GM19463 (cell line): ENCODE measurements at regions not wholly inside any gene's neighbourhood (a gene's known extent, or its start where the extent isn't known, plus 50 kb on each side); places are given as distances from the start of the nearest gene placed in this dataset.

Experiments
- ATAC-seq: cut with Tn5 transposase; IDR thresholded peaks from one replicate; pipeline ENCODE4 v1.9.1; 2021; ENCODE audit warnings: mild to moderate bottlenecking, moderate library complexity; ENCODE audit not compliant: unreplicated experiment

DNA sequence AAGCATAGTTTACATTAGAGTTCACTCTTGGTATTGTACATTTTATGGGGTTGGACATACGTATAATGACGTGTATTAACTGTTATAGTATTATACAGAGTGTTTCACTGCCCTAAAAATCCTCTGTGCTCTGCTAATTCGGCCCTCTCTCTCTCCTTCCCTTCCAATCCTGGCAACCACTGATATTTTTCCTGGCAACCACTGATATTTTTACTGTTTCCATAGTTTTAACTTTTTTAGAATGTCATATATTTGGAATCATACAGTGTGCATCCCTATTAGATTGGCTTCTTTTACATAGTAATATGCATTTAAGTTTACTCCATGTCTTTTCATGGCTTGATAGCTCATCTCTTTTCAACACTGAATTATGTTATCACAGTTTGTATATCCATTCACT, 526.7 kb downstream of the RIT2 start:
- ATAC-seq: no peak

DNA sequence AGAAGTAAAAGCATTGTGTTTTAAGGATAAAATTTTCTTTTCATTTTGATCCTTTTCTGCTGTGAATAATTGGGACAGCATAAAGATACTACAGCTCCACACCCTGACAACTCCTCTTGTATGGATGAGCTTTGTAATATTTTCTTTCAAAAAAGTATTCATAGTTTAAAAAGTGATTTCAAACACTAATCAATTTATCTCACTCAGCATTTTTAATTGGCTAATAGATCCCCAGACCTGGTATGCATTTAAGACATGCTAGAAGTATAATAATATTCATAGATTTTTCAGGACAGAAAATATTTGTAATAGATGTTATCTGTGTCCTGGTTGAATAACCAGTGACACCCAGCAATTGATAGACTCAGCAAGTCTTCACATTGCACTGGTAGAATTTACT, 510.7 kb downstream of the RIT2 start:
- ATAC-seq: no peak

DNA sequence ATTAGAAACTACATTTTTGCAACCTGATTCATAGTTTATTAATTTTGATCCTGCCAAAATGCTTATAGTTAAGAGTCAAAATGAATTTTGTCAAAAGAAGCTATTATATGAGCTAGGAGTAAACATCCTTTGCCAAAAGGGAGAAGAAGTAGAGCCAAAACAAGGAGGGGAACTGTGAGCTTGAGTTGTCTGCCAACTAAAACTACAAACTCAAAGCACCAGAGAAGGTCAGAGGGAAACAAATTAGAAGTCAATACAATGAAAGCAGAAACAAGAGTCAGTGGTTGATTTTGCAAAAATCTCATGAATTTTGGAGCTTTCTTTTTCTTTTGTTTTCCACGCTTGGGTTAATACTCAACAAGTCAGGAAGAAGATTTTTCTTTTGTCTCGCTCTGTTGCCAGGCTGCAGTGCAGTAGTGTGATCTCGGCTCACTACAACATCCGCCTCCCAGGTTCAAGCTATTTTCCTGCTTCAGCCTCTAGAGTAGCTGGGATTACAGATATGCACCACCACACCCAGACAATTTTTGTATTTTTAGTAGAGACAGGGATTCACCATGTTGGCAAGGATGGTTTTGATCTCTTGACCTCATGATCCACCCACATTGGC, 508.5 kb downstream of the RIT2 start:
- ATAC-seq: no peak

DNA sequence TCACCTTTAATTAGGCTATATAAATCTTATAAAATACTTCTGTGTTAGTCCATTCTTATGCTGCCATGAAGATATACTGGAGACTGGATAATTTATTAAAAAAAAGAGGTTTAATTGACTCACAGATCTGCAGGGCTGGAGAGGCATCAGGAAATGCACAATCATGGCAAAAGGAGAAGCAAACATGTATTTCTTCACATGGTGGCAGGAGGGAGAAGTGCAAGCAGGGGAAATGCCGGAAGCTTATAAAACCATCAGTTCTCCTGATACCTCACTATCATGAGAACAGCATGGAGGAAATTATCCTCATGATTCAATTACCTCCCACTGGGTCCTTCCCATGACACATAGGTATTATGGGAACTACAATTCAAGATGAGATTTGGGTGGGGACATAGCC, 504.4 kb downstream of the RIT2 start:
- ATAC-seq: no peak

DNA sequence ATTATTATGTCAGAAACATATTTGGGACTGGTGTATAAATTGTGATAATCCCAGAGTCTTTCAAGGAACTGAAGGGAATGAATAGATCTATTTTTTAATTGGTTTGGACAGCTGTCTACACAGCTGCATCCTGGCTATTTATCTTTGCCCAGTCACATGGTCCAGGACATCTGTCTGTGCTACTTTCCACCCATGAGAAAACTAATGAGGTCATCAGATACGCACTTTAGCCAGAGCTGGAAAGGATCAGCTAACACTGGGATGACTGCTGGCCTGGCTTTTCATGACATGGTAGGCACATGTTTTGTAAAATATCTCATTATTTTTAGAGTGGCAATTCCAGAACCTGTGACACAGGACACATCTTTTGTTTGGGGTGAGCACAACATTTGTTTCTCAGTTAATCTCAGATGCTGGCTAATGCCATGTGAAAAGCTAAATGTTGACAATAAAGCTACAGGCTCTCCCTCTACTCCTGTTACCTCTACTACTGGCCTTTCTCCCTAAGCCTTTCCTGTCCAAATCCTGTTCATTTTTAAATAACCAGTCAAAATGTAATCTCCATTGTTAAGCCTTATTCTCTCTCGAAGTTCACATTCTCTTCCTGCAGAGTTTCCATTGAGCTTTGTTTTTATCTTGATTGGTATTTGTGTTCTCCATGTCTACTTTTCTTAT, 500.7 kb downstream of the RIT2 start:
- ATAC-seq: no peak

DNA sequence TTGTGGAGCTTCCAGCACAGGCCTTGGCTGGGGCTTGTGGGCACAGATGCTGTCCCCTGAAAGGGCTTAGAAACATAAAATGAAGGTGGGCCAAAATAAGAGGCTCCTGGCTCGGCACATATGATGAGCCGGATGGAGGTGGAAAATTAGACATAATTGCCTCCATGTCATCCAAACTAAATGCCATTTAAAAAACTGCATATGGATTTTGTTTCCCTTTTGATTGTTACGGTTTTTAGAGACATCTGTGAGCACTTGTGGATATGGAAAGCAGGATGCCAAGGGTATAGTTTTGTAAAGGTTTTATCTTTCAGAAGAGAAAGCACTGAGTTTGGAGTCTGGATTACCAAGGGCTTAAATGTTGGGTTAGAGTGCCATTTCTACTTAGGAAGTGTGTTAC, 498.3 kb downstream of the RIT2 start:
- no peak for ATAC-seq

DNA sequence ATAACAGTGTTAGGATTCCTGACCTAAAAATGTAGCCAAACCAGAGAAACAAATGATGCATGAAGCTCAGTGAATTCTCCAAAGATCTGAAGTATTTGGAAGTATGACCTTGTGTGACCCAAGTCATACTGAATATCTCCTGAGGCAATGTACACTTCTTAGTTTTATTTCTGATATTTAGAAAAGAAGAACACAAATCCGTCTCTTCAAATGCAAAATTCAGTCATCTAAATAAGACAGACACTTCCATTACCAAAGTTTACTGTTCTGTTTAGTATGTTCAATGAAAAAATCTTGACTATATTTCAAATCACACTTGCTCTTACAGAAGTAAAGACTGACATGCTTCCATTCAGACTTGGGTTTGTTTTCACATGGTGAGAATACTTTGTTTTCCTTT, 495.7 kb downstream of the RIT2 start:
- no peak for ATAC-seq

DNA sequence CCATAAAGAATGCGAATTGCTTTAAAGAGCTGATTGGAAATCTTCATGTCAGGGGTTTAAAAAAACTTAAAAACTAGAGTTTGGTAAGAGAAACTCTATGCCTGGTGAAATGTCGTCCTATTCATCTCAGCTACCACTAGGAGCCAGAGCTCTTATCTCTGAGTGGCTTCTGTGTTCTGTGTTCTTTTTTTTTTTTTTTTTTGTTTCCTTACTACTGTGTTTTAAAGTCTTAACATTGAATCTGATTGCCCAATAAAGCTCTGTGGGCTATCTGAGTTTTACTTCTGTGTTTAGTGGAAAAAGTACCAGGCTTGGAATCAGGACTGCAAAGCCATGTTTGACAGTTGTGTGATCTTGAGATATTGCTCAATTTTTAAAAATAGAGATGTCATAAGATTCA, 494.8 kb downstream of the RIT2 start:
- ATAC-seq: no peak

DNA sequence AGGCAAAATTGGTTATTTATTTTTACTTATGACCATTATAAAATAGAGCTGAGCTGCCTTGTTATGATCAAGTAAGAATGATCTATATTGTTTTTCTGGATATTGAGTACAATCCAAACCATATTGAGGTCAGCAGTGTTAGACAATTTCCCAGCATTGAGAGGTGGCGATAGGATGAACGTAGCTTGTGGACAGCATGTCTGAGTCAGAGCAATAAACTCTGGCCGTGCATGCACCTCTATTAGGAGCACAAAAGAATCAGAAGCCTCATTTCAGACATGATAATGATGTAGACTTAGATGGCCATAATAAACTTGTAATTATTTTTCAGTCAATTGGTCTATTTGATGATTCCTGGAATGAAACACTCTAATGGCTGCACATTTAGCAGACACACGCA, 491.6 kb downstream of the RIT2 start:
- ATAC-seq: no peak

DNA sequence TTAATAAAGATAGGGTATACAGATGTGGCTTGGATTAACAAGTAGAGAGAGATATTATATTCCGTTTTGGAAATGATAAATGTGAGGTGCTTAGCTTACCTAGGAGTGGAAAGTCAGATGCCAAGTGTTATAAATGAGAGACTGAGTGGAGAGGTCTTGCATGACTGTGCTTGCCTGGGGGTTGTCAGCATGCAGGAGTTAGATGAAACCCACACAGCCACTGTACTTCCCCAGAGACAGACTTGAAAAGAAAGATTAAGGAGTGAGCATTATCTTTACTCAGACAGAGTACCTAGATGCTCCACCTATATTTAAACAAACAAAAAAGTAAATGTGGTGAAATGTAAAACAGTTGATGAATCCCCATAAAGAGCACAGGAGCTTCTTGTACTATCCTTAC, 482.7 kb downstream of the RIT2 start:
- ATAC-seq: no peak

DNA sequence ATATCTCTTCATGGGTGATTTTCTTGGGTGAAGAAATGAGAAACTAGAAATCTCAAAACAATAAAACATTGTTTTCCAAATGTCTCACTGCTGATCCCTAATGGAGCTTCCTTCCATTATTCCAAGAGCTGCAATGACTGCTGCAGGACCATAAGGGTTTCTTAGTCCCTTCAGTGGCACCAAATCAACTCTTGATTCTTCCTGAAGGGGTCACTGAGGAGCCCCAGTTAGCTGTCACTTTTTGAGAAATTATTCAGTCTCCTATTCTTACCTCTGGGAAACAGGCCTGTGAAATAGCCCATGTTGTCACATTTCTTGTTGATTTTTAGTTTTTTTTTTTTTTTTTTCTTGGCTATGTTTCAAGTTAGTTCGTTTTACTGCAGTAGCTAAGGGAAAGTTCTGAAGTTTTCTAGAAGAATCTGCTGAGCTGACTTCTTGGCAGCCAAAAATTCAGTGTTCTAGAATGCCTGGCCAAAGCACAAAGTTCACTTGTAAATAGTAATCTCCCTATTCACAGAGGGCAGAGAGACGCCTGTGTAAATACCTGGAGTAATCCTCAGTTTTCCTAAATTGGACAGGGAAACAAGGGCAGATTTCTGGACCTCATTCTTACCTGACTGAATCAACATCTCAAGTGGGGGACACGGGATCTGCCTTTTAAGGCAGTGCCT, 480.0 kb downstream of the RIT2 start:
- no peak for ATAC-seq

DNA sequence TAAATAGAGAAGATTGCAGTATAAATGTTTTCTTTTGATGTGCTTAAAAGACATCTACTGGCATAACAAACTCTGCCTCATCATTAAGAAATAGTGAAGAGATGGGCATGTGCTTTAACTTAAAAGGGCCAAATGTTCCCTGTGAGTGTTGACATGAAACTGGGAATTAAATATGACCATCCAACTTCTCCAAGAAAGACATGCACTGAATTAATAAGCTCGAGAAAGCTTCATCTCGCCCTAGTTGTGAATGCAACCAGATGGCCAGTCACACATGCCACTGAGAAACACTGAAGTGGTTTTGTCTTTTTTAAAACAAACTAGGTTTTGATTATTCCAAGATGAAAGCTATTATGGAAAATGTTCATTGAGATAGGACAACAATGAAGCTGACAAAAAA, 479.2 kb downstream of the RIT2 start:
- no peak for ATAC-seq

DNA sequence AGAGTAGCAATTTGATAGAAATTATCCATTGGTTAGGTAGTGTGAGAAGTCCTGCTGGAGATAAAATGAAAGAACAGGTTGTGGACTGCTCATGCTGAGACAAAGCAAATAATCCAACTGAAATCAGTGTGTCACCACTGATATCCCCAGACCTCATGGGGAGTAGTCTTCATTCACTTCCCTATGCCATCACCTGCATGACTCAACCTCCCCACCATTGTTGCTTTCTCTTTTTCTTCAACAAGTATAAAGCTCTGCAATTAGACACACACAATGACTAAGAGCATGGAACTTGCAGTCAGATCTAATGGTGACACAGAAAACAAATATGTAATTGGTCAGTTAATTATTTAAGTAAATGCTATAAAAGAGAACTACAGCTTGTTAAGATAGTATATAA, 475.3 kb downstream of the RIT2 start:
- ATAC-seq: no peak

DNA sequence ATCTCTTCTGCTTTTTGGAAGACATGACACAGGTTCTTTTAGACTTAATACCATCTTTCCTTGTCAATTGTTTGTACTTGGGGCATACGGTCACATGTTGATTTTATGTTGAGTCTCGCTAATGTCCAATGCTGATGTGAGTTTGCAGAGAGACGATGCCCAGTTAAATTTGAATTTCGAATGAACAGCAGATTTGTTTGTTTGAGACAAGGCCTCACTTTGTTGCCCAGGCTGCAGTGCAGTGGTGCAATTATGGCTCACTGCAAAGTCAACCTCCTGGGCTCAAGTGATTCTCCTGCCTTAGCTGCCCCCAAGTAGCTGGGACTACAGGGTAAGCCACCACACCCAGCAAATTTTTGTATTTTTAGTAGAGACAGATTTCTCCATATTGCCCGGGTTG, 473.5 kb downstream of the RIT2 start:
- no peak for ATAC-seq

DNA sequence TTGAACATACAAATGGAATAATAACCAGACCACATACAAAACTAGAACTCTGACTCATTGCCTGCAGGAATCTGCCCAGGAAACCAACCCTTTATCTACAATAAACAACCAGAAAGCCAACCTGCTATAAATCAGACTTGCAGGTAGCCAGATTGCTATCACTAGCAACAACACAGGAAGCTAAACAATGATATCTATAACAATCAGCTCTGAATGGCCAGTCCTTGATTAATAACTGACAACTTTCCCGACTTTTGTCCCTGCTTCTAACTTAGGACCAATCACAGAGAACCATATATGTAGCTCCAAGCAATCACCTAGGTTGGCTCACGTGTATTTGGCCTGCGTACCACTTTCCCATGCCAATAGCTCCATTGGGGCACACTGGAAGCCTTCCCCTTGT, 470.8 kb downstream of the RIT2 start:
- ATAC-seq: no peak

DNA sequence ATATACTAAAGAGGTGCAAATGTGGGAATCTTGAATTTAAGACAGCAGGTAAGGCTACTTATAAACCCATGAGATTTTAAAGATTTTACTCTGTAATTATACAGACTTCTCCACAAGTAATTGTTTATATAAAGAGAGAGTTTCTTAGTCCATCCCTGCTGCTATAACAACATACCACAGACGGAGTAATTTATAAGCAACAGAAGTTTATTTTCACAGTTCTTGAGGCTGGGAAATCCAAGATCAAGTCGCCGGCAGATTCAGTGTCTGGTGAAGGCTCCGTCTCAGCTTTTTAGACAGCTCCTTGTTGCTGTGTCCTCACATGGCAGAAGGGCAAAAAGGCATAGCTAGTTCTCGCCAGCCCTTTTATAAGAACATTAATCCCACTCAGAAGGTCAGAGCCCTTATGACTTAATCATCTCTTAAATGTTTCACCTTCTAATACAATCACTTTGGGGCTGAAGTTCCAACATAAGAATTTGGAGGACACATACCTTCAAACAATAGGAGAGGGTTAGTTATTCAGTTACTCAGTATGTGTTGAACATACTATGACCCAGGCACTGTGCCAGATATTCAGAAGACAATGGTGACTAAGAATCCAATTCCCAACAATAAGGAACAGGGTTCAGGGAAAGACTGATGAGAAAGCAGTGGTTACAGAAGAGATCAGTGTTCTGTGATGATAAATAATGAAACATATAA, 466.0 kb downstream of the RIT2 start:
- ATAC-seq: no peak

DNA sequence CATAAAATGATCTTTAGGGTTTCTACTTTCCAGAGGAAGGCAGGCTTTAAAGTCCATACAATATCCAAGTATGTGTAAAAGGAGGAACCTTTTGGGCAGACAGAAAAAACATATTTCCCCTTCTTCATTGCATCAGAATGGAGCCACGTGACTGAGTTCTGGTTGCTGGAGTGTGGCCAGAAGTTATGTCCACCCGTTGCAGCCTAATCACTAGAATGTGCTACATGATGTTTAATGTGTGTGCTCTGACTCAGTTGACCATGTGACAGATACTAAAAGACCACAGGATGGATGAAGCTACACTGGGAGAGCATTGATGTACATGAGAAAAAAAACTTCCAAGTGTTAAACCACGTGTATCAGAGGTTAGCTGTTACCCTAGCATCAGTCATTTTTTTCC, 460.9 kb downstream of the RIT2 start:
- ATAC-seq: no peak

DNA sequence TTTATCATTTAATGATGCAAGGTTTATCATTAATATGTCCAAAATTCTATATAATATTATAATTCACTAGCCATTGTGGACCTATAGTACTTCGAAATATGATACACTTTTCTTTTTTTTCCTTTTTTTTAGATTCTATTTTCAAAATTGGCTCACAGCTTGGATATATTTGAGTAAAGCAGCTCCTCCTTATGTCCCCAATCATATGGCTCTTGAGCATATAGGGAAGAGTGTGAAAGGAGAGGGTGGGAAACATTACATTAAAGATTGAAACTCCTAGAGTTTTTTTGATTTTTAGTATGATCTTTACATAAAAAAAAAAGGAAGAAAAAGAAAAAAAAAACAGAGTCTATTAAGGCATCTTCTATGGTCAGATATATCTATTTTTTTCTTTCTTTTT, 457.9 kb downstream of the RIT2 start:
- ATAC-seq: no peak

DNA sequence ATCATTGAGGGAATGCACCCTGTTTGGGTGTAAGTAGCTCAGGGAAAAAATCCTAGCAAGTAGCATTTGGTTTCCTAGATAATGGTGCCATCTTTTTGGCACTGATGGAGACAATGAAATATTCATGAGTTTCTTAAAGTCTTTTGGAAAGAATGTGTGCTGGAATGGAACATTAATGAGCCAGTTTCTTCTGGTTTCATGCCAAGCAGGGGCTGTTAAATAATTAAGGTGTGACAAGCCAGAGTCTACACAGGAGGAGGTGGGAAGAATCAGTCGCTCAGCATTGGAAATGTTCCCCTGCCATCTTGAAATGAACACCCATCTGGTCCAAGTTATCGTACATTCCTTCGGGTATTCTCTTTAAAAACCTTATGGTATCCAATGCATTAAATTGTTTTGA, 457.3 kb downstream of the RIT2 start:
- ATAC-seq: no peak

DNA sequence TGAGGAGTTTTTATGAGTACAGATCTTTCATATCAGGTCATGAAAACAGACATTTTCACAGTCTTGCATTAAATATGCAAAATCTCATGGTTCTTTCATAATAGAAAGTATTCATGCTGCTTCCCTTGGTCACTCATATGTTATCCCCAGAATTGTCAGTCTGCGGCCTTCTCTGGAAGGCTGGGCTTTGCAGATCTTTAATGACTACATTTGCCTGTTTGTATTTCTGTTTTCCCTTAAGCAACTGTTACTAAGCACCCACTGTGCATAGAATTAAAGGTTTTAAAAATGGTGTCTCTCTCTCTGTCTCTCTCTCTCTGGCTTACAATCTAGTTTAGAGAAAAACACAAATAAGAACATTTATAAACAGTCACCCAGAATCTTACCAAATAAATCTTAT, 456.3 kb downstream of the RIT2 start:
- ATAC-seq: no peak

DNA sequence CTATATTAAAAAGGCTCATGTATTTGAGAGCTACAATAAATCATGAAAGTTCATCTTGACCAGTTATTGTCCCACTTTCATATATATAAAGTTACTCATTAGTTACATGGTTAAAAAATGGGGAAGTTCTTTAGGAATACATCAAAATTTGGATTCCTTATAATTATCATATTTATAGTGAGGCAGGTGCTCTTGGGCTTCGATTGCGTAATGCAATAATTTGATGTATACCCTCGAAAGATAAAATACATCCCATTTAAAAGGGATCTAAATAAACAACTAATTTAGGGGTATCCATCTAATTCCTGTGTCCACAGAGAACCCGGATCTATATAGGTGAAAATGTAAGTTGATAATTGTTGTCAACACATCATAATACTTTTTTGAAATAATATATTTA, 444.6 kb downstream of the RIT2 start:
- ATAC-seq: no peak

DNA sequence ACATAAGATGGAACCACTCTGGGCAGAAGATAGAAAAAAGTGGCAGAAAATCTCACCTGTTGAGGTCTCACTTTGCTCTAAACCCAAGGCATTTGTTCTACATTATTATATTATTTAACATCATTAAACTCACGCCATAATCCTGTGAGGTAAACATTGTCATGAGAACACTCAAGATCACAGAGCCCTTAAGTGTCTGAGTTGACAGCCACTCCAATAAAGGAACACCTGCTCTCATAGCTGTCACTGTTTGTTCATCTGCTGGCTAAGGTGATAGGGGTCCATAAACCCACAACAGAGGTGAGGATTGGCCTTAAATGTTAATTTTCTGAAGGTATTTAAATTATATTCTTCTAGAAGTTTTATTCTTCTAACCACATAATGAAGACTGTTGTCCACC, 439.7 kb downstream of the RIT2 start:
- no peak for ATAC-seq
